ENCODE measurements at regions not wholly inside any gene's neighbourhood (a gene's known extent, or its start where the extent isn't known, plus 50 kb on each side); places are given as distances from the start of the nearest gene placed in this dataset.

DNA sequence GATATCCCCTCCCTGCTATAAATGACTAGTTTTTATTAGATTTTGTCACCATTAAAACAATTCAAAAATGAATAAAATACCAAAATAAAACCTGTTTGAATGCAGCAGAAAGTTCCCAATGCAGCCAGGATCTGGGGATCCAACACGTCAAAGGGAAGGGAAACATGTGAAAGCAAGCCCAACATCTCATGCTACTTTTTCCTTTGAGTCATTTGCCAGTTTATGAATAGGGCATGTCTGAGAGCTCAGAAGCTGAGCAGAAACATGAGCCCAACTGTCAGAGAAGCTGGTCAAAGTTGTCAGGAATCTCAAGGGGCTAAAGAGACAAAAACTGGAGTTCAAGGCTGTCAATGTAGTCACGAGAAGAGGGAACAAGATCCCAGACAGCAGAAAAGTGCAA lies 526.4 kb downstream of the KLF5 start:
- Mint-ChIP-seq H3K9me3 (peaks cover 8% of the 10 kb centered on the region), H3K27ac (no peak overlapping the region), H3K4me1 (no peaks in the 10 kb centered on the region), H3K36me3 (ENCODE audit: low read depth) (no peaks in the 10 kb centered on the region), H3K27me3 (peaks cover 6% of the 10 kb centered on the region), H3K4me3 (no peak overlapping the region)
- ChIA-PET POLR2A (no interaction called here), CTCF (no interaction called here)
- DNase-seq, result no peak

DNA sequence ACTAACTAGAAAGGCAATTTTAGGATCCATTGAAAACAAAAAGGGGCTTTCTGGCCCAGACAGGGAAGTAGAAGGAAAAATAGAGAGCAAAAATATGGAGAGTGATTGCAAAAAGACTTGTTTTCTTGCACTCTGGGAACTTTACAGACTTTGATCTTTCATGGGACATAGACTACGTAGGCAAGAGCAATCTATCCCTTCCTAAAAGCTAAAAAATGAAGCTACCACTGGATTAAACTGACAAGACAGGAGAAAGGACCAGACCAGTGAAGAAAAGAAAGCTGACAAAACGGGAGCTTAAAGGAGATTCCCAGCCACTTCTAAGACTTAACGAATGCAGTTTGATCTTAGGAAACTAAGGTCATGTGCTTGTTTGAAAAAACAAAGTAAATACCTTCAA lies 524.5 kb downstream of the KLF5 start:
- Mint-ChIP-seq H3K36me3 (ENCODE audit: low read depth) (no peaks in the 10 kb centered on the region), H3K9me3 (peaks cover 8% of the 10 kb centered on the region), H3K27ac (no peak overlapping the region), H3K4me1 (peaks cover 2% of the 10 kb centered on the region), H3K27me3 (peaks cover 6% of the 10 kb centered on the region), H3K4me3 (no peak overlapping the region)
- CTCF ChIA-PET, result no interaction called here
- POLR2A ChIA-PET, result no interaction called here
- DNase-seq, result no peak

DNA sequence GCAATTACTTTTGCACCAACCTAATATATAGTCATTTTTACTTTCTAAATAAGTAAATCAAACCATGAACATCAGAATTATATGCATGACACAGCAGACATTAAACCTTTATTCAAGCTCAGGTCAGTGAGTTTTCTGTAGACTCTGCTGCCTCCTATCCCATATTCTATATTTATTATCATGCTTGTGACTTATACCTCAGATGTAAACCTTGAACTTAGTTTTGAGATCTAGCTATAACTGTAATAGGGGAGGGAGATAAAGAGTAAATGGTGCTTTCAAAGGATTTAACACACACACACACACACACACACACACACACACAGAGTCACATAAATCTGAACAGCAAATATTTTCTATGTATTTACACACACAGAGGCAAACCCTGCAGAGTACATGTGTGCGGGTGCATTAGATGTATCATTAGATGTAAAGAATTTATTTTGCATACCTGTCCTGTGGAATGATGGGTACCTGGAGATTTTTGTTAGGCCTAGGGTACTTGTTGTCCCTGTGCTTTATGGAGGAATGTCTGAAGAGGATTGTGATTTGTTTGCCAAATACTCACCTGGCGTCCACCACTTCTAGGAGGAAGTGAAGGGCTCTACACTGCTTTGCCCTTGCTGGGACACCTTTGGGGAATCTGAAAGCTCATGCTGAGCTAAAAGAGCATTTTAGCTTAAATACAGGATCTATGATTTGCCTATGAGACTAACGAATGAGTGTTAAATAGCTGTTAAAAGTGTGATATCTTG lies 521.9 kb downstream of the KLF5 start:
- Mint-ChIP-seq H3K9me3 (peaks cover 2% of the 10 kb centered on the region), H3K4me3 (no peak overlapping the region), H3K27me3 (peaks cover 4% of the 10 kb centered on the region), H3K27ac (no peak overlapping the region), H3K4me1 (peaks cover 2% of the 10 kb centered on the region), H3K36me3 (ENCODE audit: low read depth) (no peaks in the 10 kb centered on the region)
- no peak for DNase-seq
- POLR2A ChIA-PET, result no interaction called here
- CTCF ChIA-PET, result interaction anchor here (1.0 kb wide), 1 partner anchor 11 kb away, joined by 3 read pairs; no protein-coding TSS in a partner anchor

DNA sequence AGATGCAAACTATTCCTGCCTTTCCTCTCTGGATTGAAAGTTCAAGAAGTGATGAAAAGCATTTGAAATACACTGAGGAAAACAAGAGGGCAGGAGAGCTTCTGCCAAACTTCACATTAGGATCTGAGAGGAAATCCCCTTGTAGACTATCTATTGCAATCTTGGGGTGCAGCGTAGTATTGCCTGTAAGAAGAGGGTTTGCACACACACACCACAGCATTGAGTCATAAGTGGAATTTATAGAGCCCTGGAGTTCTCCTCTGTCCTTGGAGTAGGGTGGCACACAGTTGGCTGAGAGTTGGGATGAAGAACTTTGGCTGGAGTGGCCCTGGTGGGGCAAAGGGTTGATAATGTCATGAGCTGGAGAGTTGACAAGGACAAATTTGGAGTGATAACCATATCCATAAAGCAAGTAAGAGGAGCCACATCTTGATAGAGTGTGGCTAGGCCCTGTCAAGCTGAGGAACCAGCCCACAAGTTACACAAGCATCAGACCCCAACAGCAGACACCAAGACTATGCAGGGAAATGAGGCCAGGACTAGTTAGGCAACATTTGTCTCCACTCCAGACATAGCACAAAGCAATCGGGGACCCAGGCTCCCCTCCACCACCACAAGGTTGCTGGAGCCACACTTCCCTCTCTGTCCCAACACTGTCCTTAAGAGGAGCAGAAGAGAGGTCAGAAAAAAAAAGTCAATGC lies 520.9 kb downstream of the KLF5 start:
- ChIA-PET POLR2A (no interaction called here), CTCF (interaction anchor here (0.6 to 1.0 kb wide), 2 partner anchors 10 to 246 kb away, joined by 3 read pairs; no protein-coding TSS in a partner anchor)
- H3K9me3 Mint-ChIP-seq, result no peaks in the 10 kb centered on the region
- no peak overlapping the region for H3K27ac Mint-ChIP-seq
- H3K4me3 Mint-ChIP-seq, result no peak overlapping the region
- DNase-seq, result no peak
- H3K4me1 Mint-ChIP-seq, result peaks cover 2% of the 10 kb centered on the region
- peaks cover 4% of the 10 kb centered on the region for H3K27me3 Mint-ChIP-seq
- H3K36me3 Mint-ChIP-seq (ENCODE audit: low read depth), result no peaks in the 10 kb centered on the region

DNA sequence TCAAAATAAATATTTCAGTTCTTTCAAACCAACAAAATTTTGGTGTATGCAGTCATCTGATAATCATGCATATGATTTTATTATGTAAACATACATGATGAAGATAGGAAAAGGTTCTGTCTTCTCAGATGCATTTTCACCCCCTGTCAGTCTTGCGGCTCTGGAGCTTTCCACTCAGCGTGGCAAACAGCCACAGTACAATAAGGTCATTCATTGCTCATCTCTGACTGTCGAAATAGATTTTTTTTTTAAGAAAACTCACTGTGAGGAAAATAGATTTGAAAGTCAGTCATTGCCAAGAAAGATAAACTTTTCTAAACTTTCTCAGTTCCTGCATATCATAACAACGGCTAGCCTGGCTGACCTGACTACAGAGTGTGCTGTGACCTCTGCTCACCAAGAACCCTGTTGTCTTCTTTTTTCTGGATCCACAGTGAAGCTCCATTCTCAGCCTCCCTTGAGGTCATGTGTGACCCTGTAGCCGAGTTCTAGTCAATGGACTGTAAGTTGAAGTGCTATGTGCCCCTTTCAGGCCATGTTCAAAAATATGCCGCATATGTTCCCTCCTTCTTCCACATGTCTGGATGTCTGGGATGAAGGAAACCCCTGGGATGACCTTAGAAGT lies 519.6 kb downstream of the KLF5 start:
- H3K4me1 Mint-ChIP-seq, result peaks cover 2% of the 10 kb centered on the region
- ChIA-PET POLR2A (no interaction called here), CTCF (no interaction called here)
- DNase-seq, result no peak
- no peak overlapping the region for H3K4me3 Mint-ChIP-seq
- no peaks in the 10 kb centered on the region for H3K9me3 Mint-ChIP-seq
- no peaks in the 10 kb centered on the region for H3K36me3 Mint-ChIP-seq (ENCODE audit: low read depth)
- H3K27ac Mint-ChIP-seq, result no peak overlapping the region
- peaks cover 2% of the 10 kb centered on the region for H3K27me3 Mint-ChIP-seq

DNA sequence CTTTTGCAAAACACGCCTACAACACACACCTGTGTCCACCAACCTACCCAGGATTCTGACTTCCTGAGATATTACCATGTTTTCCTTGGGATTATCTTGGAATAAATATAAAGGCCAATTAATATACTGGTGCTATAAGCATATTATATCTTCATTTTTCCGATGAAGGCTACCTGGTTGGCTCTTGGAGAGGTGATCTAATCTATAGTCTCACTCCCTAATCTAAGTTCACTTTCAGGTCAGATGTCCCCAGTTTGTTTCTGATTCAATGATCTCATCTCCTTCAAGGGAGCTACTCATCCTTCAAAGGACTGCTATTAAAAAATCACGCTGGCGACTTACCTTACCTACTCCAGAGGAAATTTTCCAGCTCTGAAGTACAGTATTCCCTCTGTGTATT lies 517.5 kb downstream of the KLF5 start:
- peaks cover 2% of the 10 kb centered on the region for H3K27me3 Mint-ChIP-seq
- CTCF ChIA-PET, result no interaction called here
- H3K4me1 Mint-ChIP-seq, result peaks cover 2% of the 10 kb centered on the region
- H3K27ac Mint-ChIP-seq, result no peak overlapping the region
- H3K9me3 Mint-ChIP-seq, result no peaks in the 10 kb centered on the region
- H3K4me3 Mint-ChIP-seq, result no peak overlapping the region
- POLR2A ChIA-PET, result no interaction called here
- DNase-seq, result no peak
- H3K36me3 Mint-ChIP-seq (ENCODE audit: low read depth), result no peaks in the 10 kb centered on the region

DNA sequence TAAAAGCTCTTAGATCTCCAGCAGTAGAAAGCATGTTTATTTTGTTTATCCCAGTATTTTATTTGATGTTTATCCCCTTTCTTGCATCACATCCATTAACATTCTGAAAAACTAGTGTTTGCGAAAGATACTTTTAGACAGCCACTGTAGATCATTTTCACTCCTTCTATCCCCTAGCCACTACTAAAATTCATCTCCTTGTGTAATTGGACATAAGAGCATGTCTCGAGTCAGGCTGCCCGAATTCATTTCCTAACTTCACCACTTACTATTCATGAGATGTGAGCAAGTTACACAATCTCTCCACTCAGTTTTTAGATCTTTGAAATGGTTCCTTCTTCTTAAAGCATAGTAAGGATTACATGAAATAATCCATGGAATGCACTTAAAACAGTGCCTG lies 514.0 kb downstream of the KLF5 start:
- ChIA-PET POLR2A (no interaction called here), CTCF (no interaction called here)
- no peaks in the 10 kb centered on the region for H3K36me3 Mint-ChIP-seq (ENCODE audit: low read depth)
- H3K4me3 Mint-ChIP-seq, result no peak overlapping the region
- DNase-seq, result no peak
- H3K9me3 Mint-ChIP-seq, result no peaks in the 10 kb centered on the region
- no peaks in the 10 kb centered on the region for H3K4me1 Mint-ChIP-seq
- no peak overlapping the region for H3K27ac Mint-ChIP-seq
- peaks cover 2% of the 10 kb centered on the region for H3K27me3 Mint-ChIP-seq

DNA sequence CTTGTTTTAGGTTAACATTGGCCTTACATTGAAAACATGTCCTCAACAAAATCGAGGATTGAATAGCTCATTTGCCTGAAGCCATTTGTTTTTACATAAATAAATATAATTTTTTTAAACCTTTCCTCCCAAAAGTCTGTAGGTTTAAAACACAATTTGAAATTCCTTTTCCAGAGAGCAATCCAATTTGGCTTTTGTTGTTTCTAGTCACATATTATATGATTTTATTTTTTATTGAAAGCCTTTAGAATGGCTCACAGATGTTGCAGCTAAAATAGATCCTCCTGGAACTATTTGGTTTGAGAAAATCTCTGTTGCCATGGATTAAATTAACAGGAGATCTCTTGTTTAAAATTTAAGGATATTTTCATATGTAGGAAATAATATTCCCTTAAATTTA lies 512.6 kb downstream of the KLF5 start:
- ChIA-PET POLR2A (no interaction called here), CTCF (no interaction called here)
- Mint-ChIP-seq H3K36me3 (ENCODE audit: low read depth) (no peaks in the 10 kb centered on the region), H3K4me3 (no peak overlapping the region), H3K4me1 (no peaks in the 10 kb centered on the region), H3K27ac (no peak overlapping the region), H3K9me3 (no peaks in the 10 kb centered on the region), H3K27me3 (peaks cover 4% of the 10 kb centered on the region)
- no peak for DNase-seq

DNA sequence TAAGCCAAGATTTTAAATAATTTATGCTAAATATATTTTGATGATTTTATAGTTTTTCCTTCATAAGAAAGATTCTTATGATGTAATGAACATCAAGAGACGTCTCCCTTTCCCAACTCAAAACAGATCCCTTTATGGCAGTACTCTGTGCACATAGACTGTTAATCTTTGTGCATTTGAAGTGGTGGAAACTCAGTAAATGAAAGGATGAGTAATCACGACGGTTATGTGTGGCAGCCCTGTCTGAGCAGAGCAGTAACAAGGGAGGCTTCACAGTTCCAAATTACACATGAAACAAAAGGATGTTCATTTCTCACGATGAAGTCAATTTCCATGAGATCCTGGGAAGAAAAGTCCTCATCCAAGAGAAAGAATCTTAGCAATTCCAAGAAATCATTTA lies 498.1 kb downstream of the KLF5 start:
- H3K9me3 Mint-ChIP-seq, result no peaks in the 10 kb centered on the region
- CTCF ChIA-PET, result interaction anchor here (0.8 kb wide), 1 partner anchor 9 kb away, joined by 3 read pairs; no protein-coding TSS in a partner anchor
- no peak overlapping the region for H3K4me3 Mint-ChIP-seq
- H3K36me3 Mint-ChIP-seq (ENCODE audit: low read depth), result no peaks in the 10 kb centered on the region
- POLR2A ChIA-PET, result no interaction called here
- no peak for DNase-seq
- H3K27me3 Mint-ChIP-seq, result no peaks in the 10 kb centered on the region
- no peaks in the 10 kb centered on the region for H3K4me1 Mint-ChIP-seq
- H3K27ac Mint-ChIP-seq, result no peak overlapping the region

DNA sequence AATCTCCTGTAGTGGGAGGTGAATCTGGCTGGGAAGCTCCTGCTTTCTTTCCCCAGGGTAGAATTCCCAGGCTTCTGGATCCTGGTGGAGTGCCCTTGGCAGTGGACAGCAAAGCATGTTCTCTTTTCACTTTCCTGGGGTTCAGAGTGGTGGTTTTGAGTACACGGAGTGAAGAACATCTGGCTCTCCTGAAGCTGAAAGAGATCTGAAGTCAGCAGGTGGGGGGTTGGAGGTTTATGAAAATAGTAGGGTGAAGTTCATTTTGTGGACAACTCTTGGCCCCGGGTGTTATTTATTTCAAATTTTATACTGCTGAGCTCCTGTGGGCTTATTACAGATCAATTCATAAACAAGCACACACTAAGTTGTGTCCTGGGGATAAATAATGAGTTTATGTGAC lies 497.3 kb downstream of the KLF5 start:
- ChIA-PET CTCF (interaction anchor here (0.8 kb wide), 1 partner anchor 9 kb away, joined by 3 read pairs; no protein-coding TSS in a partner anchor), POLR2A (no interaction called here)
- Mint-ChIP-seq H3K27me3 (no peaks in the 10 kb centered on the region), H3K9me3 (no peaks in the 10 kb centered on the region), H3K27ac (no peak overlapping the region), H3K4me1 (no peaks in the 10 kb centered on the region), H3K4me3 (no peak overlapping the region), H3K36me3 (ENCODE audit: low read depth) (no peaks in the 10 kb centered on the region)
- no peak for DNase-seq

DNA sequence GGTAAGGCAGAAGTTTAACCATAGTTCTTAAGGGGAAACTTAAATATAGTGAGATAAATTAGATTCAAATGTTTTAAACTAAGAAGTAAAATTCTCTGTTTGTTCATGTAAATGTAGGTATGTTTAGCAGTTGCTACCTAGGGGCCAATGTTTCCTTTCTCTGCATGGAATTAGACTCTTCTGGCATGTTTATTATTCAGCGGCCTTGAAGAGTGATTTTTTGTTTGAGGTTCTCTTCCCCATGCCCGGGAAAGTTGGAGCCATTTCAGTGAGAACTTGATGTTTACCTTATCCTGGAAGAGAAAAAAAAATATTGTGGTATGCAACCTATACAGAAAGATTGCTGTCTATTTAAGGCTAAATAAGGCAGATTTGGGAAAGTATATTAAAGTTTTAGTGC lies 492.9 kb downstream of the KLF5 start:
- Mint-ChIP-seq H3K9me3 (no peaks in the 10 kb centered on the region), H3K27me3 (peaks cover 3% of the 10 kb centered on the region), H3K4me3 (no peak overlapping the region), H3K36me3 (ENCODE audit: low read depth) (no peaks in the 10 kb centered on the region), H3K27ac (no peak overlapping the region), H3K4me1 (no peaks in the 10 kb centered on the region)
- POLR2A ChIA-PET, result no interaction called here
- CTCF ChIA-PET, result interaction anchor here (1.2 kb wide), 1 partner anchor 10 kb away, joined by 3 read pairs; no protein-coding TSS in a partner anchor
- no peak for DNase-seq

DNA sequence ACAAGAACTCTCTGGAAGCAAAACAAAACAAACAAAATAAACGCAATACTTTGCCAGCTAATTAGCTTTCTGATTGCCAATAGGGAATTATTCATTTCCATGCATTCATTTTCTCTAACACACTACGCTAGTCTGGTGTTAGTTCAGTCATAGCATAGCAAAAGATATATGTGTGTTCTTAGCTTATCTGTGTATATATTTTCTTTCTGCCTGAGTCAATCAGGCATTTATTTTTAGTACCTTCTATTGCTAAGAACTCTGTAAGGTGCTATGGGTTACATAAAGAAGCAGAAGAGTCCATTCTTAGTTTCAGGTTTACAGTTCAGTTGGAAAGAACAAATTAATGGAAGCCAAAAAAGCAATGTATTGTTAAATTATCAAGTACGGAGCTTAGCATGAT lies 490.9 kb downstream of the KLF5 start:
- Mint-ChIP-seq H3K4me1 (no peaks in the 10 kb centered on the region), H3K9me3 (no peaks in the 10 kb centered on the region), H3K27me3 (peaks cover 3% of the 10 kb centered on the region), H3K4me3 (no peak overlapping the region), H3K27ac (no peak overlapping the region), H3K36me3 (ENCODE audit: low read depth) (no peaks in the 10 kb centered on the region)
- DNase-seq, result no peak
- ChIA-PET POLR2A (no interaction called here), CTCF (interaction anchor here (1.4 kb wide), 1 partner anchor 9 kb away, joined by 4 read pairs; no protein-coding TSS in a partner anchor)

DNA sequence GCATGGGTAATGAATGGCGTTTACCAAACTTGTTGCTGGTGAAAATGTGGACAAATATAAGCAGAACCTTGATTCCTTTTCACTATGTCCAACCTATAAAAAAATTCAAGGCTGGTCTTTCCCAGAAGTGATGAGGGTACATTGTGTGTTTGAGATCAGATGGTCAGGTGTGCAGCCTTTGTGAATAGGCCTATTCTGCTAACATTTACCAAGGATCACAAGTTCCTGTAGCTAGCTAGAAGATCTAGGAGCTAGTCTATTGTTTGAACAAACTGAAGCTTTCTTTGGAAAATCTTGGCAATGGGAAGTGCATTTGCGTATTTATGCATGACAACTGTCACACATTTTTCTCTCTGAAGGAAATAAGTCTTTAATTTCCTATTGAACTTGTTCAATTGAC lies 489.6 kb downstream of the KLF5 start:
- no peak overlapping the region for H3K4me3 Mint-ChIP-seq
- CTCF ChIA-PET, result interaction anchor here (0.7 kb wide), 1 partner anchor 15 kb away, joined by 3 read pairs; no protein-coding TSS in a partner anchor
- H3K27ac Mint-ChIP-seq, result no peak overlapping the region
- H3K9me3 Mint-ChIP-seq, result no peaks in the 10 kb centered on the region
- no peaks in the 10 kb centered on the region for H3K36me3 Mint-ChIP-seq (ENCODE audit: low read depth)
- peaks cover 3% of the 10 kb centered on the region for H3K27me3 Mint-ChIP-seq
- no peaks in the 10 kb centered on the region for H3K4me1 Mint-ChIP-seq
- POLR2A ChIA-PET, result no interaction called here
- DNase-seq, result no peak

Data from activated CD4-positive, alpha-beta T cell treated with anti-CD3 and anti-CD28 coated beads, Interleukin-2, amount 10 ng/mL, durations not matched to agents 7 days and 5 days (primary cell).